ENCODE measurements at regions not wholly inside any gene's neighbourhood (a gene's known extent, or its start where the extent isn't known, plus 50 kb on each side); places are given as distances from the start of the nearest gene placed in this dataset.

GRCh38 chr5:104186510-104186909 lies 623.9 kb upstream of the NUDT12 start:
- no peak for DNase-seq
- Histone ChIP-seq H3K36me3 (no peaks in the 10 kb centered on the region), H3K9me3 (no peaks in the 10 kb centered on the region), H3K4me3 (no peak overlapping the region), H3K27me3 (no peaks in the 10 kb centered on the region)

GRCh38 chr5:104186100-104186499 lies 623.5 kb upstream of the NUDT12 start:
- H3K36me3 ChIP-seq = no peaks in the 10 kb centered on the region
- H3K4me3 ChIP-seq = no peak overlapping the region
- no peak for DNase-seq
- no peaks in the 10 kb centered on the region for H3K27me3 ChIP-seq
- no peaks in the 10 kb centered on the region for H3K9me3 ChIP-seq

DNA sequence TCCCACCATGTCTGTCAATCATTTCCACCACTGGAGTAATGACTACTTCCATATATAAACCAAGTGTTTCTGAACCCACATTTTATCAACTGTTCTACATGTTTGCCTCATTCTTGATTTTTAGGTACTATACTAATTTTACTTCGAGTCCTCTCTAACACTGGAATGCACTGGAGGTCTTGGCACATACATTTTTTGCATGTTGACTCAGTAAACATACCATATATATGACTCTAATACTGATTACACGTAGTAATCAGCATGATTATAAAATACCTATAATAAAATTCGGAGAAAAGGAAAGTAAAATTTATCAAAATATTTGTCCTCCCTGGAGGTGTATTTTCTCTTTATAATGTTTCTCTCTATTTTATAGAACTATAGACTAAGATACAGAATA lies 621.7 kb upstream of the NUDT12 start:
- Histone ChIP-seq H3K36me3 (no peaks in the 10 kb centered on the region), H3K27me3 (no peaks in the 10 kb centered on the region), H3K4me3 (no peak overlapping the region), H3K9me3 (0 out of 2 replicates have a peak, but pooled peaks cover 2% of the 10 kb centered on the region)
- no peak for DNase-seq

DNA sequence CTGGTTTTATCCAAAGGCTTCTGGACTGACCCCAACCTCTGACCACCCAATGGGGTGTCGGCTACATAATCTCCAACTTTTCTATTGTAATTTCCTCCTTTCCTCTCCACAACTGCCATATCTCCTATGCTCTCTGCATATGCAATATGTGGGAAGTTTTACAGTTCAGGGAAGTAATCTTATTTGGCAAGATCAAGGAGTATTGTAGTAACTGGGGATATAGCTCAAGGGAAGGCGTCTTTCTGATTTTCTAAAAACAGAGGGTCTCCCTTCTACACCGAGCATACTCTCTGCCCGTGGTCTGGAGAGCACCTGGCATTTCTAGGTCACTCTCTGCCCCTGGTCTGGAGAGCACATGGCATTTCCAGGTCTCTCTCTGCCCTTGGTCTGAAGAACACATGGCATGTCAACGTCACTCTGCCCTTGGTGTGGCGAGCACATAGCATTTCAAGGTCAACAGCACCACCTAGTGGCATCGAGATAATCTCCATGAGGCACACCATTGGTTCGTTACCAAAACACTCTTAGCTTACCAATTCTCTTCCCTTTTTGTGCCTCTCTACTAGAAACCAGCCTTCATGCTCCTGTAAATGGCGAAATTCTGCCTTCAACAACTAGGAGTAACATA lies 616.4 kb upstream of the NUDT12 start:
- H3K4me3 ChIP-seq = no peak overlapping the region
- H3K9me3 ChIP-seq = 0 out of 2 replicates have a peak, but pooled peaks cover 2% of the 10 kb centered on the region
- H3K36me3 ChIP-seq = no peaks in the 10 kb centered on the region
- DNase-seq = peak; percentile 45
- no peaks in the 10 kb centered on the region for H3K27me3 ChIP-seq

GRCh38 chr5:104178066-104178465 lies 615.5 kb upstream of the NUDT12 start:
- Histone ChIP-seq H3K9me3 (0 out of 2 replicates have a peak, but pooled peaks cover 2% of the 10 kb centered on the region), H3K36me3 (no peaks in the 10 kb centered on the region), H3K4me3 (no peak overlapping the region), H3K27me3 (no peaks in the 10 kb centered on the region)
- DNase-seq = no peak

DNA sequence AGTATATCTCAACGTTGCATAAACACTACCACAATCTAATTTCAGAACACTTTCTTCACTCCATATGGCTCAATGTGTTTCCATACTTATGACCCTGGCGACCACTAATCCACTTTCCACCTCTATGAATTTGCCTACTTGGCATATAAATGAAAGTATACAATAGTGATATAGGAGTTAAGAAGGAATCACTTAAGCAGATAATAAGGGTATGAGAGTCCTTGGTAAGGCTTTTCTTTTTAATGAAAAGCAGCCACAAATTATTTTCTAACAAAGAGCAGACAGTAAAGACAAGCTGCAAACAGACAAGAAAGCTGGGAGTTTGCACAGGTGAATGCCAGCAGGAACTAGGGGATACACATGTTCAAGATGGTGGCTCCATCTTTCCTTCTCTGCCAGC lies 615.1 kb upstream of the NUDT12 start:
- no peak overlapping the region for H3K4me3 ChIP-seq
- H3K9me3 ChIP-seq = 0 out of 2 replicates have a peak, but pooled peaks cover 2% of the 10 kb centered on the region
- H3K36me3 ChIP-seq = no peaks in the 10 kb centered on the region
- DNase-seq = no peak
- no peaks in the 10 kb centered on the region for H3K27me3 ChIP-seq

DNA sequence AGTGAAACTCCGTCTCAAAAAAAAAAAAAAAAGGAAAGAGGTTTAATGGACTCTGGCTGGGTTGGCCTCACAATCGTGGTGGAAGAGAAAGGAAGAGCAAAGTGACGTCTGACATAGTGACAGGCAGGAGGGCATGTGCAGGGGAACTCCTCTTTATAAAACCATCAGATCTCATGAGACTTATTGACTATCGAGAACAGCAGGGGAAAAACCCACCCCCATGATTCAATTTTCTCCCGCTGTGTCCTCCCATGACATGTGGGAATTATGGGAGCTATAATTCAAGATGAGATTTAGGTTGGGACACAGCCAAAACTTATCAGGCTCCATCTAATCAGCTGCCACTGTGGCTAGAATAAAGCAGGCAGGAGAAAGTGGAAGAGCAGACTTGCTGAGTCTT lies 610.4 kb upstream of the NUDT12 start:
- Histone ChIP-seq H3K27me3 (no peaks in the 10 kb centered on the region), H3K9me3 (no peaks in the 10 kb centered on the region), H3K4me3 (no peak overlapping the region), H3K36me3 (no peaks in the 10 kb centered on the region)
- DNase-seq = no peak

- DNase-seq = no peak
- H3K4me3 ChIP-seq = no peak overlapping the region
- no peaks in the 10 kb centered on the region for H3K9me3 ChIP-seq
- no peaks in the 10 kb centered on the region for H3K36me3 ChIP-seq
- no peaks in the 10 kb centered on the region for H3K27me3 ChIP-seq
Observed at GRCh38 chr5:104171958-104172690, 609.5 kb upstream of the NUDT12 start.

GRCh38 chr5:104170926-104171325 lies 608.3 kb upstream of the NUDT12 start:
- H3K9me3 ChIP-seq = no peaks in the 10 kb centered on the region
- no peaks in the 10 kb centered on the region for H3K27me3 ChIP-seq
- DNase-seq = no peak
- no peaks in the 10 kb centered on the region for H3K36me3 ChIP-seq
- no peak overlapping the region for H3K4me3 ChIP-seq

- no peak for DNase-seq
- Histone ChIP-seq H3K27me3 (no peaks in the 10 kb centered on the region), H3K36me3 (no peaks in the 10 kb centered on the region), H3K4me3 (no peak overlapping the region), H3K9me3 (no peaks in the 10 kb centered on the region)
Observed at GRCh38 chr5:104146652-104147051, 584.1 kb upstream of the NUDT12 start.

DNA sequence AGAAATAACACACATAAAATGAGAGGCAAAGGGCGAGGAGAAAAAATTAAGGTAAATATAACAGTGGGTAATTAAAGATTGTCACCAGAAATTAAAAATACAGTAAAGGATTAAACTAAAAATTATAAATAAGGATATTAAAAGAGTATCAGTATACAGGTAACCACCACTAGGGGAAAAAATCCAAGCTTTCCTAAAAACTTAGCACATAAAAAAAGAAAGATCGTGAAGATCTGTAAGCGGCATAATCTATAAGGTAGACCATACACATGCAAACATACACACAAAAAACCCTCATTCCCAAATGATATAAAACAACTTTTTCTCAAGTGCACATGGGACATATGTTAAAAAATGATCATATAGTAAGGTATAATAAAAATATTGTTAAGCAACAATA lies 577.3 kb upstream of the NUDT12 start:
- no peaks in the 10 kb centered on the region for H3K27me3 ChIP-seq
- no peaks in the 10 kb centered on the region for H3K36me3 ChIP-seq
- no peak for DNase-seq
- H3K9me3 ChIP-seq = 0 out of 2 replicates have a peak, but pooled peaks cover 2% of the 10 kb centered on the region
- H3K4me3 ChIP-seq = no peak overlapping the region

GRCh38 chr5:104130320-104130719 lies 567.7 kb upstream of the NUDT12 start:
- Histone ChIP-seq H3K36me3 (no peaks in the 10 kb centered on the region), H3K4me3 (no peak overlapping the region), H3K27me3 (no peaks in the 10 kb centered on the region), H3K9me3 (no peaks in the 10 kb centered on the region)
- DNase-seq = no peak

- no peaks in the 10 kb centered on the region for H3K36me3 ChIP-seq
- H3K4me3 ChIP-seq = no peak overlapping the region
- no peaks in the 10 kb centered on the region for H3K9me3 ChIP-seq
- DNase-seq = no peak
- no peaks in the 10 kb centered on the region for H3K27me3 ChIP-seq
Observed at GRCh38 chr5:104128348-104128747, 565.8 kb upstream of the NUDT12 start.

DNA sequence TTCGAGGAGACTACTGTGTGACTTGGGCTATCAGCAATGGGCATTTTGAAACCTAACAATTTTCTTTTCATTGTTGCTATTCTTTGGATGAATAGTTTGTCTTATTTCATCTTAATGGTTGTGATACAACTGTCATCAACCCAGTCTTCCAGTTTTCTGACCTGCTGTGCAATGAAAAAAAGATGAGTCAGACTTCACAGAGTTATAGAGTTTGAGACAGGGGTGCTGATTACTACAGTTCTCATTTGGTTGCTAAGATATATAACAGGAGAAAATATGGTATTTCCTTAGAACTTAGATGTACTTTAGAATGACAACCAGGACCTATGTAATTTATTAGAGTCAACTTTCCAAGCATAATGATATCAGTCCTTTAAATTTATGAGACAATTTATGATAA lies 564.4 kb upstream of the NUDT12 start:
- Histone ChIP-seq H3K27me3 (no peaks in the 10 kb centered on the region), H3K36me3 (no peaks in the 10 kb centered on the region), H3K9me3 (no peaks in the 10 kb centered on the region), H3K4me3 (no peak overlapping the region)
- no peak for DNase-seq

DNA sequence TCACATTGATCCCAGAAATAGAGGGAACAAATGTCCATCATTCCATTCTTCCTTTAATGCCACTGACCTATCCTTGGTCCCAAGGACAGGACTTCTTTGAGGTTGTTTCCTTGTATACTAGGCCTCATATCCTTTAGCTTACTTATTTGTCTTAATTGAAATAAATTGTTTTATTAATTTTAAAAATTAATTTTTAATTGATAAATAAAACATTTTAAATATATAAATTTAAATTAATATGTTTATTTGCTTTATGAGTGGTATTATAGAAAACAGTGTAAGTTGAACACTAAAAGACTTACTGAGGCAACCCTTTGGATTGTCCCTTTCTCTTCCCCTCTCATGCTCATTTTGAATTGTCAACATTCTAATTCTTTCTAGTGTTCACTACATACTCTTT lies 556.9 kb upstream of the NUDT12 start:
- Histone ChIP-seq H3K36me3 (no peaks in the 10 kb centered on the region), H3K4me3 (no peak overlapping the region), H3K9me3 (no peaks in the 10 kb centered on the region), H3K27me3 (no peaks in the 10 kb centered on the region)
- DNase-seq = no peak

- H3K4me3 ChIP-seq = no peak overlapping the region
- H3K9me3 ChIP-seq = no peaks in the 10 kb centered on the region
- no peak for DNase-seq
- H3K36me3 ChIP-seq = no peaks in the 10 kb centered on the region
- no peaks in the 10 kb centered on the region for H3K27me3 ChIP-seq
Observed at GRCh38 chr5:104111632-104112031, 549.0 kb upstream of the NUDT12 start.

GRCh38 chr5:104096451-104096850 lies 533.9 kb upstream of the NUDT12 start:
- H3K4me3 ChIP-seq = no peak overlapping the region
- H3K36me3 ChIP-seq = no peaks in the 10 kb centered on the region
- no peak for DNase-seq
- H3K27me3 ChIP-seq = no peaks in the 10 kb centered on the region; the same call in 1 of the 2 replicates
- H3K9me3 ChIP-seq = no peaks in the 10 kb centered on the region; the same call in 1 of the 2 replicates

- Histone ChIP-seq H3K36me3 (no peaks in the 10 kb centered on the region), H3K9me3 (no peaks in the 10 kb centered on the region; the same call in 1 of the 2 replicates), H3K4me3 (no peak overlapping the region), H3K27me3 (no peaks in the 10 kb centered on the region; the same call in 1 of the 2 replicates)
- DNase-seq = no peak
Observed at GRCh38 chr5:104095527-104095926, 532.9 kb upstream of the NUDT12 start.

Data from MG63 (cell line).